ENCODE measurements at regions not wholly inside any gene's neighbourhood (a gene's known extent, or its start where the extent isn't known, plus 50 kb on each side); places are given as distances from the start of the nearest gene placed in this dataset.

- BruUV-seq (replicated peaks), result no TSS peak
- in situ Hi-C loops (cut with MboI), result no loop called here
- WGBS (ENCODE audit: insufficient coverage, low coverage, missing lambda C conversion rate), result 38% methylated on average over 3 of the region's 3 CpGs
Measured at GRCh38 chr2:83894976-83895375, 564.1 kb downstream of the SUCLG1 start.

GRCh38 chr2:83887757-83888156 is 571.3 kb downstream of the SUCLG1 start:
- no peak for ATAC-seq
- Histone ChIP-seq H3K79me2 (ENCODE audit: control insufficient read depth, insufficient read depth, low read length) (no peaks in the 10 kb centered on the region), H3K27me3 (ENCODE audit: control insufficient read depth in 2 of 2, insufficient read depth in 2 of 2, low read length in 2 of 2) (no peaks in the 10 kb centered on the region), H3K4me2 (ENCODE audit: insufficient read depth, low read length) (no peak overlapping the region), H2AFZ (ENCODE audit: low read depth, low read length) (no peak overlapping the region), H3K9ac (ENCODE audit: insufficient read depth in 1 of 2, low read depth in 2 of 2, low read length in 2 of 2) (no peak overlapping the region), H3K4me3 (no peak overlapping the region), H3K9me1 (ENCODE audit: control insufficient read depth, insufficient read depth, low read length) (no peaks in the 10 kb centered on the region), H3K9me3 (replicated peaks; ENCODE audit: control insufficient read depth, insufficient read depth, low read depth, low read length) (no peaks in the 10 kb centered on the region), H3K27ac (ENCODE audit: extremely low read depth, low read depth, low read length) (no peak overlapping the region), H3K36me3 (ENCODE audit: control insufficient read depth, insufficient read depth, low read length) (no peaks in the 10 kb centered on the region), H3K4me1 (replicated peaks in 1 of 2; ENCODE audit: control insufficient read depth in 2 of 2, insufficient read depth in 2 of 2, low read length in 2 of 2) (no peaks in the 10 kb centered on the region), H4K20me1 (replicated peaks; ENCODE audit: control insufficient read depth, insufficient read depth, low read length) (no peaks in the 10 kb centered on the region)
- POLR2A ChIA-PET, result no interaction called here
- intact Hi-C loops (cut with micrococcal nuclease), result no loop called here
- no peak for DNase-seq (ENCODE audit: extremely low read depth in 1 of 4, low spot score in 3 of 4)
- BruUV-seq (replicated peaks), result no TSS peak
- in situ Hi-C loops (cut with MboI), result no loop called here
- TF ChIP-seq ZNF431 (CRISPR knock-in tag; IDR thresholded peaks at IDR 0.05), result no peak
- CTCF ChIA-PET (ENCODE audit: low intra/inter-chr PET ratio), result no interaction called here
- no peak for FAIRE-seq

More at GRCh38 chr2:83894976-83895375, 564.1 kb downstream of the SUCLG1 start:
- POLR2A ChIA-PET, result no interaction called here
- Histone ChIP-seq H3K27me3 (ENCODE audit: control insufficient read depth in 2 of 2, insufficient read depth in 2 of 2, low read length in 2 of 2) (no peaks in the 10 kb centered on the region), H3K4me2 (ENCODE audit: insufficient read depth, low read length) (no peak overlapping the region), H3K27ac (ENCODE audit: extremely low read depth, low read depth, low read length) (no peak overlapping the region), H3K79me2 (ENCODE audit: control insufficient read depth, insufficient read depth, low read length) (no peaks in the 10 kb centered on the region), H3K4me3 (no peak overlapping the region), H3K4me1 (replicated peaks in 1 of 2; ENCODE audit: control insufficient read depth in 2 of 2, insufficient read depth in 2 of 2, low read length in 2 of 2) (no peaks in the 10 kb centered on the region), H3K9me1 (ENCODE audit: control insufficient read depth, insufficient read depth, low read length) (no peaks in the 10 kb centered on the region), H3K9ac (ENCODE audit: insufficient read depth in 1 of 2, low read depth in 2 of 2, low read length in 2 of 2) (no peak overlapping the region), H3K36me3 (ENCODE audit: control insufficient read depth, insufficient read depth, low read length) (no peaks in the 10 kb centered on the region), H4K20me1 (replicated peaks; ENCODE audit: control insufficient read depth, insufficient read depth, low read length) (no peaks in the 10 kb centered on the region), H3K9me3 (replicated peaks; ENCODE audit: control insufficient read depth, insufficient read depth, low read depth, low read length) (no peaks in the 10 kb centered on the region), H2AFZ (ENCODE audit: low read depth, low read length) (no peak overlapping the region)
- no peak for TF ChIP-seq SRSF3 (IDR thresholded peaks at IDR 0.05; ENCODE audit: insufficient read depth, low read length)
- CTCF ChIA-PET (ENCODE audit: low intra/inter-chr PET ratio), result no interaction called here
- ATAC-seq (no peak), DNase-seq (ENCODE audit: extremely low read depth in 1 of 4, low spot score in 3 of 4) (no peak), FAIRE-seq (no peak)
- intact Hi-C loops (cut with micrococcal nuclease), result no loop called here
